ENCODE measurements at regions not wholly inside any gene's neighbourhood (a gene's known extent, or its start where the extent isn't known, plus 50 kb on each side); places are given as distances from the start of the nearest gene placed in this dataset.

- H4K20me1 ChIP-seq (replicated peaks in 1 of 2; ENCODE audit: control insufficient read depth in 1 of 2, insufficient read depth in 2 of 2, low read length in 2 of 2), result no peaks in the 10 kb centered on the region
- no peaks in the 10 kb centered on the region for H3K23me2 ChIP-seq (ENCODE audit: low read depth, low read length)
- H3K18ac ChIP-seq (ENCODE audit: extremely low read depth, low read length), result no peak overlapping the region
- no peaks in the 10 kb centered on the region for H3K4me1 ChIP-seq (replicated peaks in 1 of 4; ENCODE audit: control insufficient read depth in 3 of 4, insufficient read depth in 4 of 4, low read length in 3 of 4)
- no peak overlapping the region for H3K4me3 ChIP-seq (ENCODE audit: extremely low read depth in 1 of 4, insufficient read depth in 2 of 4, low read depth in 3 of 4, low read length in 4 of 4)
- H3K9ac ChIP-seq (replicated peaks in 1 of 4; ENCODE audit: extremely low read depth in 1 of 4, low read depth in 3 of 4, low read length in 3 of 4), result no peak overlapping the region
- TF ChIP-seq SP1 (IDR thresholded peaks at IDR 0.05; ENCODE audit: low read depth, low read length) (no peak), RAD21 (IDR thresholded peaks at IDR 0.05 in 1 of 2, conservative IDR thresholded peaks at IDR 0.05 in 1 of 2; ENCODE audit: low read depth in 2 of 2, low read length in 2 of 2) (no peak), TAF1 (IDR thresholded peaks at IDR 0.05; ENCODE audit: low read depth, low read length) (no peak), EGR1 (IDR thresholded peaks at IDR 0.05; ENCODE audit: borderline replicate concordance, low read depth, low read length) (no peak), GABPA (IDR thresholded peaks at IDR 0.05; ENCODE audit: borderline replicate concordance, insufficient read depth, low read length) (no peak), RFX5 (IDR thresholded peaks at IDR 0.05; ENCODE audit: borderline replicate concordance, low read depth, low read length) (no peak), KDM5A (IDR thresholded peaks at IDR 0.05; ENCODE audit: low read length) (no peak), ATF3 (IDR thresholded peaks at IDR 0.05; ENCODE audit: insufficient read depth, low read depth, low read length) (no peak), SIRT6 (IDR thresholded peaks at IDR 0.05; ENCODE audit: low read length) (no peak), CBX8 (IDR thresholded peaks at IDR 0.05; ENCODE audit: borderline replicate concordance, low read depth, low read length) (no peak), ATF2 (IDR thresholded peaks at IDR 0.05; ENCODE audit: low read length) (no peak), JUN (IDR thresholded peaks at IDR 0.05; ENCODE audit: low read depth, low read length) (no peak), MAX (IDR thresholded peaks at IDR 0.05) (no peak)
- no peak for FAIRE-seq
- H4K91ac ChIP-seq (replicated peaks; ENCODE audit: insufficient read length, low read length), result no peak overlapping the region
- no peak overlapping the region for H3K4me2 ChIP-seq (ENCODE audit: insufficient read depth in 1 of 2, low read depth in 2 of 2, low read length in 2 of 2)
- no peak overlapping the region for H4K8ac ChIP-seq (ENCODE audit: extremely low read depth, insufficient read depth, low read length)
- no peak overlapping the region for H2BK12ac ChIP-seq (ENCODE audit: low read depth, low read length)
- 93% methylated on average over 1 of the region's 1 CpG; no CpG with 5 or more reads in 1 of the 2 experiments for WGBS, 2 experiments (ENCODE audit: extremely low coverage in 1 of 2, insufficient coverage in 1 of 2, insufficient read length in 1 of 2, insufficient replicate concordance in 2 of 2, low coverage in 1 of 2, low lambda C conversion rate in 2 of 2, missing lambda C conversion rate in 1 of 2)
- H2BK120ac ChIP-seq (replicated peaks; ENCODE audit: low read depth, low read length), result no peak overlapping the region
- no peak overlapping the region for H2BK5ac ChIP-seq (ENCODE audit: low read depth, low read length)
- CTCF ChIA-PET (ENCODE audit: partially characterized antibody), result interaction anchor here (0.7 to 1.3 kb wide), 2 partner anchors 13 to 44 kb away, joined by 3 read pairs; no protein-coding TSS in a partner anchor
- POLR2A ChIA-PET (ENCODE audit: partially characterized antibody), result no interaction called here
- H3K4ac ChIP-seq (replicated peaks; ENCODE audit: insufficient read length, low read depth, low read length), result no peak overlapping the region
- H3K27me3 ChIP-seq (replicated peaks in 1 of 4; ENCODE audit: control insufficient read depth in 3 of 4, extremely low read depth in 1 of 4, insufficient read depth in 3 of 4, low read length in 3 of 4), result no peaks in the 10 kb centered on the region
- H2AK5ac ChIP-seq (ENCODE audit: low read depth, low read length), result no peak overlapping the region
- H3K14ac ChIP-seq (ENCODE audit: insufficient read length), result no peak overlapping the region
- H4K5ac ChIP-seq (ENCODE audit: insufficient read length, low read depth, low read length), result no peak overlapping the region
- no peak overlapping the region for H3K56ac ChIP-seq (replicated peaks; ENCODE audit: insufficient read length, low read depth, low read length)
- no peak overlapping the region for H3K23ac ChIP-seq (ENCODE audit: insufficient read length)
- H3K79me2 ChIP-seq (ENCODE audit: control insufficient read depth in 1 of 2, insufficient read depth in 2 of 2, low read length in 2 of 2), result no peaks in the 10 kb centered on the region
- no peak overlapping the region for H2BK20ac ChIP-seq (ENCODE audit: low read length)
- no peak overlapping the region for H2AFZ ChIP-seq (ENCODE audit: low read length)
- no peak for DNase-seq (ENCODE audit: low read depth in 1 of 2, low spot score in 2 of 2)
- no peaks in the 10 kb centered on the region for H3K79me1 ChIP-seq (ENCODE audit: low read depth, low read length)
- no peak overlapping the region for H3K27ac ChIP-seq (ENCODE audit: low read depth, low read length)
- no peaks in the 10 kb centered on the region for H3K9me3 ChIP-seq (ENCODE audit: insufficient read depth in 2 of 2, low read depth in 1 of 2, low read length in 1 of 2)
- no peaks in the 10 kb centered on the region for H3K36me3 ChIP-seq (ENCODE audit: control insufficient read depth in 2 of 4, insufficient read depth in 4 of 4, low read length in 3 of 4)
- H2BK15ac ChIP-seq (ENCODE audit: low read length), result no peak overlapping the region
These were observed 63.5 kb upstream of the PHACTR2 start for GRCh38 chr6:143614235-143614634.

All from H1 (cell line).